Heart right ventricle (tissue), 16 donors: ENCODE measurements at regions not wholly inside any gene's neighbourhood (a gene's known extent, or its start where the extent isn't known, plus 50 kb on each side); places are given as distances from the start of the nearest gene placed in this dataset.

Experiments
- ATAC-seq, 8 donors: fragments of 200-7000 bp; cut with Tn5 transposase; one replicate each; pipeline ENCODE4 v1.9.1; 2020; ENCODE audit warnings: mild to moderate bottlenecking in 8 of 8, moderate library complexity in 8 of 8, moderate number of reproducible peaks in 1 of 8
- DNase-seq, 2 donors: peaks; one replicate each; pipeline ENCODE4 v3.0.0-alpha.2; 2020
- H3K27ac ChIP-seq, 10 donors: fragments of 200-600 bp; sonication (generic) in 2 of 10; one replicate each; pipeline versions ENCODE4 v1.5.0 to v1.8.0; 2020 to 2022; ENCODE audit warnings: mild to moderate bottlenecking in 3 of 10
- H3K27me3 ChIP-seq, 7 donors: fragments of 200-600 bp; one replicate each; pipeline ENCODE4 v1.8.0; 2021 to 2022; ENCODE audit warnings: mild to moderate bottlenecking in 2 of 7
- H3K36me3 ChIP-seq, 9 donors: fragments of 200-600 bp; sonication (generic) in 1 of 9; one replicate each; pipeline versions ENCODE4 v1.5.0 to v1.8.0; 2020 to 2022; ENCODE audit warnings: mild to moderate bottlenecking in 2 of 9
- H3K4me1 ChIP-seq, 9 donors: fragments of 200-600 bp; sonication (generic) in 1 of 9; one replicate each; pipeline versions ENCODE4 v1.5.0 to v1.8.0; 2020 to 2022; ENCODE audit warnings: mild to moderate bottlenecking in 4 of 9
- H3K4me3 ChIP-seq, 10 donors: fragments of 200-600 bp; sonication (generic) in 2 of 10; one replicate each; pipeline versions ENCODE4 v1.5.0 to v1.8.0; 2020 to 2022; ENCODE audit warnings: mild to moderate bottlenecking in 7 of 10, moderate library complexity in 2 of 10
- H3K9me3 ChIP-seq, 11 donors: fragments of 200-600 bp in 10 of 11; sonication (generic) in 2 of 11; one replicate each; pipeline versions ENCODE4 v1.5.0 to v1.8.0; 2013 to 2022; ENCODE audit warnings: mild to moderate bottlenecking in 2 of 11, control low read depth in 1 of 11, moderate library complexity in 1 of 11
- WGBS, 2 donors: extraction: QIAGEN DNeasy Blood & Tissue Kit; methylation state at CpG; one replicate each; pipeline ENCODE4 v1.1.7; 2013; ENCODE audit warnings: inconsistent platforms in 1 of 2; 5-methylcytosine and 5-hydroxymethylcytosine counted together
- intact Hi-C, 10 donors: fragments of 100-400 bp; cut with DNase I; formaldehyde crosslinking; loops; one replicate each; pipeline versions ENCODE4 v1.11.1 to v1.14.2; 2022
- TF ChIP-seq, protein P1 (sequence below), 9 donors: fragments of 200-600 bp; sonication (generic) in 2 of 9; IDR thresholded peaks; one replicate each; pipeline versions ENCODE4 v1.5.0 to v1.8.0; 2021 to 2022; ENCODE audit warnings: antibody characterized with exemption in 9 of 9, mild to moderate bottlenecking in 5 of 9, moderate library complexity in 1 of 9
- donor health status: Arrhythmogenic right ventricular cardiomyopathy.
- donor health status: ischemic (EF 13 %, LVEDD 7.1; RV severe dilation, severe dysfunction).
- donor health status: healthy with polysubstance abuse.
- donor health status: DM: no; HTN: yes; CAD: no.
- donor health status: DM: no; HTN: no; CAD: no.
- donor health status: ischemic (EF 25% LVEDD 6.9; RV normal size, moderate dysfunction).
- donor health status: ischemic (EF 25% LVEDD 5.7; RV mildly dilated, moderate dysfunction).
- donor health status: healthy.
- donor health status: DM: yes; HTN: yes; CAD: no.
- donor health status: Ischemic cardiomyopathy.
- donor health status: ischemic (EF 35%, LVEDD 5.7; RV mildly dilated, moderate dysfunction).
- donor health status: nonischemic (EF 11% LVEDD 7.7; RV severe dilation, severe dysfunction).
- donor health status: DM: yes; HTN: yes; CAD: no.
- donor health status: PGD.
- donor health status: ischemic (EF 29% LVEDD 5.4; RV normal size, mild dysfunction).
- donor health status: nonischemic (EF 23%, LVEDD 6.1; RV moderate dilation, normal function).

DNA sequence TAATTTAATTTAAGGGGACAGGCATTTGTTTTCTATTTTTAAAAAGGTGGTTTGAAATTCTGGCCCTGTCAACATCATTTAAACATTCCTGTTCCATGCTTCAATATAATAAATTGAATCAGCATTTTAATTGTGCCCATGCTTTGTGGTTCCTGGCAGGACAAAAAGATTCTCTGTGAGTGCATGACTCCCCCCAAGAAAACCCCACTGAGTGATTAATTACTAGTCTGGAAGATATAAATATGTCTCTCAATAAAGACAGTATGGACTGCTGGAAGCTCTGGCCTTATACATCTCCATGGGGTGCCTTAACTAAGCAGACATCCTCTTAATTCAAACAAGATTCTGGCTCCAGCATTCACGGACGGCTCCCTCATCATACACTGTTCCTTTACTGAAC lies 95.0 kb upstream of the PSMD7 start:
- TF ChIP-seq, protein P1, sequence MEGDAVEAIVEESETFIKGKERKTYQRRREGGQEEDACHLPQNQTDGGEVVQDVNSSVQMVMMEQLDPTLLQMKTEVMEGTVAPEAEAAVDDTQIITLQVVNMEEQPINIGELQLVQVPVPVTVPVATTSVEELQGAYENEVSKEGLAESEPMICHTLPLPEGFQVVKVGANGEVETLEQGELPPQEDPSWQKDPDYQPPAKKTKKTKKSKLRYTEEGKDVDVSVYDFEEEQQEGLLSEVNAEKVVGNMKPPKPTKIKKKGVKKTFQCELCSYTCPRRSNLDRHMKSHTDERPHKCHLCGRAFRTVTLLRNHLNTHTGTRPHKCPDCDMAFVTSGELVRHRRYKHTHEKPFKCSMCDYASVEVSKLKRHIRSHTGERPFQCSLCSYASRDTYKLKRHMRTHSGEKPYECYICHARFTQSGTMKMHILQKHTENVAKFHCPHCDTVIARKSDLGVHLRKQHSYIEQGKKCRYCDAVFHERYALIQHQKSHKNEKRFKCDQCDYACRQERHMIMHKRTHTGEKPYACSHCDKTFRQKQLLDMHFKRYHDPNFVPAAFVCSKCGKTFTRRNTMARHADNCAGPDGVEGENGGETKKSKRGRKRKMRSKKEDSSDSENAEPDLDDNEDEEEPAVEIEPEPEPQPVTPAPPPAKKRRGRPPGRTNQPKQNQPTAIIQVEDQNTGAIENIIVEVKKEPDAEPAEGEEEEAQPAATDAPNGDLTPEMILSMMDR (IDR thresholded peaks at IDR 0.05) = no peak
- no peak for ATAC-seq
- Histone ChIP-seq H3K4me3 (no peak overlapping the region), H3K27me3 (no peaks in the 10 kb centered on the region), H3K4me1 (no peaks in the 10 kb centered on the region), H3K27ac (no peak overlapping the region), H3K9me3 (peaks cover 0 to 10% (median 0%) of the 10 kb centered on the region in 11 donors), H3K36me3 (no peaks in the 10 kb centered on the region)
- intact Hi-C loops = no loop called here
- no peak for DNase-seq
- 89 to 92% methylated on average over 2 of the region's 2 CpGs for whole genome bisulfite sequencing, 2 donors

DNA sequence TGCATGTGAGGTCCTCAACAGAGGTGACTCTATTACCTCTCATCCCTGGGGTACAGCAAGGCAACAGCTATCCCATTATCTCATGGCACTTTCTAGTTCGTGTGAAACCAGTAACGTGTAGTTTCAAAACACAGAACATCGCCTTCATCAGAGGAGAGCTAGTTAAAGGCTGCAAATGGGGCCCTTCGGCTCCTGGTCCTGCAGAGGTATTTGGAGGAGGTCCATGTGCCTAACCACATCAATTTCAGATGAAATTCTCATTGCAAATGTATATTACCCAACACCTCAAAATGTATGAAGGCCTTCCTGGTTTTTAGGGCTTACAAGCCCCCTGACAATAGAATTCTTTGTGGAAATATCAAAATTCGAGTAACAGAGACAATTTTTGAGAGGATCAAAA lies 95.7 kb upstream of the PSMD7 start:
- Histone ChIP-seq H3K27me3 (peaks cover 0 to 4% (median 0%) of the 10 kb centered on the region in 7 donors), H3K4me3 (no peak overlapping the region), H3K36me3 (no peaks in the 10 kb centered on the region), H3K27ac (no peak overlapping the region), H3K9me3 (peaks cover 0 to 10% (median 0%) of the 10 kb centered on the region in 11 donors), H3K4me1 (no peaks in the 10 kb centered on the region)
- intact Hi-C loops = no loop called here
- no peak for ATAC-seq
- TF ChIP-seq, protein P1 (IDR thresholded peaks at IDR 0.05) = no peak
- WGBS, 2 donors = 77 to 79% methylated on average over 5 of the region's 5 CpGs
- DNase-seq = no peak

DNA sequence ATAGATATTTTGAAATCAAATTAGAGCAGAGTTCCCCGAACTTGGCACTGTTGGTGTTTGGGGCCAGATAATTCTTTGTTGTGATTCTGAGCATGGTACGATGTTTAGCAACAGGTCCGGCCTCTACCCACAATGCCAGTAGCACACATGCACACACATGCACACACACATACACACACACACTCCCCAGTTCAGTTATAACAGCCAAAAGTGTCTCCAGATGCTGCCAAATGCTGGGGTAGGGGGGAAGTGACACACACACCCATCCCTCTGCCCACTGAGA lies 96.8 kb upstream of the PSMD7 start:
- Histone ChIP-seq H3K27me3 (peaks cover 0 to 4% (median 0%) of the 10 kb centered on the region in 7 donors), H3K4me1 (no peaks in the 10 kb centered on the region), H3K4me3 (no peak overlapping the region), H3K36me3 (no peaks in the 10 kb centered on the region), H3K27ac (no peak overlapping the region), H3K9me3 (peaks cover 0 to 10% (median 0%) of the 10 kb centered on the region in 11 donors)
- no peak for DNase-seq
- TF ChIP-seq, protein P1 (IDR thresholded peaks at IDR 0.05) = no peak
- intact Hi-C loops = no loop called here
- 87 to 88% methylated on average over 3 of the region's 3 CpGs for WGBS, 2 donors
- no peak for ATAC-seq

DNA sequence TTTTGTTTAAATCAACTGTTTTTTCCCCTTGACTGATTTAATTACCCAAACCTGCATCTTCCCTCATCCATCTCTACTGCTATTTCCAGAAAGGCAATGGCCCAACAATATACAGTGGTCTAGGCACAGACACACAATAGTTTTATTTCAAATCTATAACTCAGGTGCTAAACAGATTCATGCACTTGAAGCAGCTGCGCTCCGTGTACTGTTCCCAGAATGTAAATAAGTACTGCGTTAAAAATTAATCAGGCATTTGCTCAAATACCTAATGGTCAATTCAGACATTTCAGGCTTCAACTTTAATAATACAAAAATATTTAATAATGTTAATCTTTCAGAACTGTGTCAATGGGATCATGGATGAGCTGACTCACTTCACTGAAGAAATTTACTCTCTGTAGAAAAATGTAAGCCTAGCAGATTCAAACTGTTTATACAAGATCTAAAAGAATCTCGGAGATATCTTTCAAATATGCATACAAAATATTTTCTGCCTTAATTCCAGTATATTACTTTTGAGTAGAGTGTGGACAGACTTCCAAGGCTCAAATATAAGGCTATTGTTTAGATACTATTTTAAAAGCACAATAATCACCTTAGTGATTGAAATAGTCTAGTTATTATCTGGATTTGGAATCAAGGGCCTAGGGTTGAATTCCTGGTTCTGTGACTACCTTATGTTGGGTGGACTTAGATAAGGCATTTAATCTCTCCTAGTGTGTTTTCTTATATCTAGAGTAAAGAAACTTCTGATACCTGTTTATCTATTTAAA lies 97.4 kb upstream of the PSMD7 start:
- H3K4me3 ChIP-seq = no peak overlapping the region
- H3K27me3 ChIP-seq = peaks cover 0 to 4% (median 0%) of the 10 kb centered on the region in 7 donors
- H3K36me3 ChIP-seq = no peaks in the 10 kb centered on the region
- ATAC-seq (no peak), DNase-seq (no peak)
- 89 to 93% methylated on average over 4 of the region's 4 CpGs for WGBS, 2 donors
- intact Hi-C loops = no loop called here
- no peak overlapping the region for H3K27ac ChIP-seq
- no peaks in the 10 kb centered on the region for H3K4me1 ChIP-seq
- TF ChIP-seq, protein P1 (IDR thresholded peaks at IDR 0.05) = no peak
- H3K9me3 ChIP-seq = peaks cover 0 to 10% (median 0%) of the 10 kb centered on the region in 11 donors
